A549 (cell line): ENCODE measurements at regions not wholly inside any gene's neighbourhood (a gene's known extent, or its start where the extent isn't known, plus 50 kb on each side); places are given as distances from the start of the nearest gene placed in this dataset.

Source experiments
- EP300 ChIP-seq, 2 experiments: fragments of >200 bp; sonication (Bioruptor Twin); formaldehyde crosslinking; IDR thresholded peaks; 2 replicates in 1 of 2; 3 replicates in 1 of 2; pipeline ENCODE4 v1.6.1; 2016 to 2017
- POLR2A ChIP-seq: IDR thresholded peaks from 2 replicates; pipeline ENCODE4 v1.6.1; 2012; ENCODE audit warnings: mild to moderate bottlenecking, low read length
- SREBF2 ChIP-seq: fragments of 450-650 bp; IDR thresholded peaks from 2 replicates; pipeline ENCODE4 v1.6.1; 2014; ENCODE audit warnings: mild to moderate bottlenecking, moderate library complexity
- ZSCAN20 ChIP-seq: fragments of 250-450 bp; sonication (Bioruptor Pico); IDR thresholded peaks from 2 replicates; pipeline ENCODE4 v1.8.0; 2022; ENCODE audit warnings: mild to moderate bottlenecking, moderate library complexity
- TF ChIP-seq, protein P1 (sequence below): fragments of 200-600 bp; sonication (generic); IDR thresholded peaks from 2 replicates; pipeline ENCODE4 v1.6.1; 2016; ENCODE audit warnings: antibody characterized with exemption, mild to moderate bottlenecking, moderate library complexity

GRCh38 chr3:102095383-102095782, 246.1 kb downstream of the NFKBIZ start:
- TF ChIP-seq SREBF2: no peak
- no peak for TF ChIP-seq POLR2A
- no peak for TF ChIP-seq ZSCAN20 (CRISPR knock-in tag)
- TF ChIP-seq EP300 (IDR thresholded peaks at IDR 0.05): no peak
- TF ChIP-seq, protein P1, sequence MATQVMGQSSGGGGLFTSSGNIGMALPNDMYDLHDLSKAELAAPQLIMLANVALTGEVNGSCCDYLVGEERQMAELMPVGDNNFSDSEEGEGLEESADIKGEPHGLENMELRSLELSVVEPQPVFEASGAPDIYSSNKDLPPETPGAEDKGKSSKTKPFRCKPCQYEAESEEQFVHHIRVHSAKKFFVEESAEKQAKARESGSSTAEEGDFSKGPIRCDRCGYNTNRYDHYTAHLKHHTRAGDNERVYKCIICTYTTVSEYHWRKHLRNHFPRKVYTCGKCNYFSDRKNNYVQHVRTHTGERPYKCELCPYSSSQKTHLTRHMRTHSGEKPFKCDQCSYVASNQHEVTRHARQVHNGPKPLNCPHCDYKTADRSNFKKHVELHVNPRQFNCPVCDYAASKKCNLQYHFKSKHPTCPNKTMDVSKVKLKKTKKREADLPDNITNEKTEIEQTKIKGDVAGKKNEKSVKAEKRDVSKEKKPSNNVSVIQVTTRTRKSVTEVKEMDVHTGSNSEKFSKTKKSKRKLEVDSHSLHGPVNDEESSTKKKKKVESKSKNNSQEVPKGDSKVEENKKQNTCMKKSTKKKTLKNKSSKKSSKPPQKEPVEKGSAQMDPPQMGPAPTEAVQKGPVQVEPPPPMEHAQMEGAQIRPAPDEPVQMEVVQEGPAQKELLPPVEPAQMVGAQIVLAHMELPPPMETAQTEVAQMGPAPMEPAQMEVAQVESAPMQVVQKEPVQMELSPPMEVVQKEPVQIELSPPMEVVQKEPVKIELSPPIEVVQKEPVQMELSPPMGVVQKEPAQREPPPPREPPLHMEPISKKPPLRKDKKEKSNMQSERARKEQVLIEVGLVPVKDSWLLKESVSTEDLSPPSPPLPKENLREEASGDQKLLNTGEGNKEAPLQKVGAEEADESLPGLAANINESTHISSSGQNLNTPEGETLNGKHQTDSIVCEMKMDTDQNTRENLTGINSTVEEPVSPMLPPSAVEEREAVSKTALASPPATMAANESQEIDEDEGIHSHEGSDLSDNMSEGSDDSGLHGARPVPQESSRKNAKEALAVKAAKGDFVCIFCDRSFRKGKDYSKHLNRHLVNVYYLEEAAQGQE: no peak
